IPS-15b (cell line): ENCODE measurements at regions not wholly inside any gene's neighbourhood (a gene's known extent, or its start where the extent isn't known, plus 50 kb on each side); places are given as distances from the start of the nearest gene placed in this dataset.

Source experiments
- H3K27me3 ChIP-seq: one replicate; pipeline ENCODE4 v1.6.1; 2013; ENCODE audit warnings: low read length; ENCODE audit not compliant: control insufficient read depth, insufficient read depth
- H3K36me3 ChIP-seq: one replicate; pipeline ENCODE4 v1.6.1; 2013; ENCODE audit warnings: low read length; ENCODE audit not compliant: control insufficient read depth, insufficient read depth
- H3K4me1 ChIP-seq: one replicate; pipeline ENCODE4 v1.6.1; 2013; ENCODE audit warnings: mild to moderate bottlenecking, low read length; ENCODE audit not compliant: control insufficient read depth, insufficient read depth
- H3K4me3 ChIP-seq: one replicate; pipeline ENCODE4 v1.5.1; 2013; ENCODE audit warnings: low read depth, low read length
- H3K9ac ChIP-seq: one replicate; pipeline ENCODE4 v1.6.1; 2013; ENCODE audit warnings: low read depth, mild to moderate bottlenecking, low read length
- H3K9me3 ChIP-seq: one replicate; pipeline ENCODE4 v1.6.1; 2013; ENCODE audit warnings: mild to moderate bottlenecking, low read length; ENCODE audit not compliant: control insufficient read depth, insufficient read depth

GRCh38 chr2:217444932-217445331 is 557.9 kb downstream of the TNS1 start:
- H3K9me3 ChIP-seq: no peaks in the 10 kb centered on the region
- no peak overlapping the region for H3K4me3 ChIP-seq
- H3K36me3 ChIP-seq: no peaks in the 10 kb centered on the region
- H3K4me1 ChIP-seq: no peaks in the 10 kb centered on the region
- H3K9ac ChIP-seq: no peak overlapping the region
- H3K27me3 ChIP-seq: no peaks in the 10 kb centered on the region

DNA sequence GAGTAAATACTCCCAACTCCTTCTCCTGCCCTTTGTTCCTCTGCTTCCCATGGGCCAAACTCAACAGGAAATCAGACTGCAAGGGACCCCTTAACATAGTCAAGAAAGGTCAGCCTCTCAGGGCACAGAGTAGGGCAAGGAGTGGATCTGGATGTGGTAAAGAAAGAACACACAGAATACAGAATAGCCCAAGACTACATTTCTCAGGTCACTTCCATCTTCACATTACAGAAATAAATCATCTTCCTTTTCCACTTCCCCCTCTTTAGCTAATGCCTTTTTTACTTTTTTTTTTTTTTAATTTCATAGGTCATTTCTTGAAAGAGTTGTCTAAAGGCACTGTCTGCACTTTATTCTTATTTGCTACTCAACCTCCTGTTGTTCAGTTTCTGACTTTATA is 558.3 kb downstream of the TNS1 start:
- Histone ChIP-seq H3K9ac (no peak overlapping the region), H3K4me3 (no peak overlapping the region), H3K9me3 (no peaks in the 10 kb centered on the region), H3K36me3 (no peaks in the 10 kb centered on the region), H3K27me3 (no peaks in the 10 kb centered on the region), H3K4me1 (no peaks in the 10 kb centered on the region)

DNA sequence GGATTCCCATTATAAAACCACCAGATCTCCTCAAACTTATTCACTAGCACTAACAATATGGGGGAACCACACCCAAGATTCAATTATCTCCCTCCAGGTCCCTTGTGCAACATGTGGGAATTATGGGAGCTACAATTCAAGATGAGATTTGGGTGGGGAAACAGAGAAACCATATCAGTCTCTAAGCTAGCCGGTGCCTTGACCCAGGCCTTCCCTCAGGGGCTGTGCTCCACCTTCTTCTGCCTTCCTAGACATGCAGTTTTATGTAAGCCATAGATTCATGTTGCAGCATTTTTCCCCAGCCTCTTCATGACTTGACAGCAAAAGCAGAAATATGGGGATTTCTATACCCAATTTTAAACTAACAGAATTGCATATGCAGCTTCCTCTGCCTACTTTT is 559.2 kb downstream of the TNS1 start:
- H3K9ac ChIP-seq: no peak overlapping the region
- no peak overlapping the region for H3K4me3 ChIP-seq
- no peaks in the 10 kb centered on the region for H3K9me3 ChIP-seq
- H3K4me1 ChIP-seq: no peaks in the 10 kb centered on the region
- no peaks in the 10 kb centered on the region for H3K27me3 ChIP-seq
- H3K36me3 ChIP-seq: no peaks in the 10 kb centered on the region

- Histone ChIP-seq H3K36me3 (no peaks in the 10 kb centered on the region), H3K4me3 (no peak overlapping the region), H3K4me1 (no peaks in the 10 kb centered on the region), H3K9ac (no peak overlapping the region), H3K9me3 (no peaks in the 10 kb centered on the region), H3K27me3 (no peaks in the 10 kb centered on the region)
These were observed 562.8 kb downstream of the TNS1 start for GRCh38 chr2:217440000-217440399.

DNA sequence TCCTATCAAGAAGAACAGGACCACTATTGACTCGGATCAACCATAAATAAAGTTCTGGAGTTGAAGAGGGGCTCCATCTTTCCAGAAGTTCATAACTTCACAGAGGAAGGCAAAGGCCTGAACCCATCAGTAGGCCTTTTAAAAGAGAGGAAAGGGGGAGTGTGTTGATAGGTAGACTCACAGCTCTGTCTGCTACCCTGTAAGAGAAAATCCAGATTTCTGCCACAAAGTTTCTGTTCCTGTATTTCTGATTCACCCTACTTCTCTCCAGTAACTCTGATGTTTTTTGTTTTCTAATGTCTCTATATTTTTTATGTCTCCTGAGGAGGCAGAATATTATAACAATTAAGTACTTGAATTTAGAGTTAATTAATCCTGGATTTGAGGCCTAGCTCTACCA is 564.0 kb downstream of the TNS1 start:
- Histone ChIP-seq H3K4me1 (peaks cover 5% of the 10 kb centered on the region), H3K36me3 (no peaks in the 10 kb centered on the region), H3K27me3 (no peaks in the 10 kb centered on the region), H3K9ac (no peak overlapping the region), H3K9me3 (no peaks in the 10 kb centered on the region), H3K4me3 (no peak overlapping the region)

- no peak overlapping the region for H3K9ac ChIP-seq
- H3K27me3 ChIP-seq: no peaks in the 10 kb centered on the region
- no peak overlapping the region for H3K4me3 ChIP-seq
- H3K9me3 ChIP-seq: no peaks in the 10 kb centered on the region
- H3K36me3 ChIP-seq: no peaks in the 10 kb centered on the region
- H3K4me1 ChIP-seq: peaks cover 6% of the 10 kb centered on the region
These were observed 564.7 kb downstream of the TNS1 start for GRCh38 chr2:217438136-217438535.

GRCh38 chr2:217437290-217437870 is 565.4 kb downstream of the TNS1 start:
- no peaks in the 10 kb centered on the region for H3K36me3 ChIP-seq
- no peaks in the 10 kb centered on the region for H3K9me3 ChIP-seq
- H3K4me1 ChIP-seq: peaks cover 6% of the 10 kb centered on the region
- H3K4me3 ChIP-seq: no peak overlapping the region
- H3K9ac ChIP-seq: no peak overlapping the region
- no peaks in the 10 kb centered on the region for H3K27me3 ChIP-seq

GRCh38 chr2:217436386-217436785 is 566.4 kb downstream of the TNS1 start:
- Histone ChIP-seq H3K36me3 (no peaks in the 10 kb centered on the region), H3K9me3 (no peaks in the 10 kb centered on the region), H3K4me3 (no peak overlapping the region), H3K4me1 (peaks cover 6% of the 10 kb centered on the region), H3K9ac (no peak overlapping the region), H3K27me3 (no peaks in the 10 kb centered on the region)

GRCh38 chr2:217434180-217434975 is 568.4 kb downstream of the TNS1 start:
- Histone ChIP-seq H3K4me1 (peaks cover 6% of the 10 kb centered on the region), H3K4me3 (no peak overlapping the region), H3K9ac (no peak overlapping the region), H3K27me3 (no peaks in the 10 kb centered on the region), H3K9me3 (no peaks in the 10 kb centered on the region), H3K36me3 (no peaks in the 10 kb centered on the region)

DNA sequence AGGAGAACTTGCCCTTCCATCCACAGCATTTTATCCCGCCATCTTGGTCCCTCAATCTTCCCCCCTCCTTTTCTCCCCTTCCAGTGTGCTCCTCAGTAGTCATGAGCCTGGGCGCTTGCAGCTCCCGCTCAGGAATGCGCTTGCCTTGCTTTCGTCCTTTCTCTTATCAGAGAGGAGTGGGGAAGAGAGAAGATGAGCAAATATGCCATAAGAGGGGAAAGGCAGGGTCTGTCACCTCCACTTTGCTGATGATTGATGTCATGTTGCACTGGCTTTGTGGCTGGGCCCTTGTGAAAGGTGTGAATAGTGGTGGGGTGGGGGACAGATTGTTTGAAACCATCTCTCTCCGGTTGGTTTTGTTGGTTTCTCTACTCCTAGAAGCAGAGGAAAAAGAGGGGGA is 569.3 kb downstream of the TNS1 start:
- Histone ChIP-seq H3K9me3 (no peaks in the 10 kb centered on the region), H3K4me3 (no peak overlapping the region), H3K9ac (no peak overlapping the region), H3K4me1 (peaks cover 6% of the 10 kb centered on the region), H3K36me3 (no peaks in the 10 kb centered on the region), H3K27me3 (no peaks in the 10 kb centered on the region)

DNA sequence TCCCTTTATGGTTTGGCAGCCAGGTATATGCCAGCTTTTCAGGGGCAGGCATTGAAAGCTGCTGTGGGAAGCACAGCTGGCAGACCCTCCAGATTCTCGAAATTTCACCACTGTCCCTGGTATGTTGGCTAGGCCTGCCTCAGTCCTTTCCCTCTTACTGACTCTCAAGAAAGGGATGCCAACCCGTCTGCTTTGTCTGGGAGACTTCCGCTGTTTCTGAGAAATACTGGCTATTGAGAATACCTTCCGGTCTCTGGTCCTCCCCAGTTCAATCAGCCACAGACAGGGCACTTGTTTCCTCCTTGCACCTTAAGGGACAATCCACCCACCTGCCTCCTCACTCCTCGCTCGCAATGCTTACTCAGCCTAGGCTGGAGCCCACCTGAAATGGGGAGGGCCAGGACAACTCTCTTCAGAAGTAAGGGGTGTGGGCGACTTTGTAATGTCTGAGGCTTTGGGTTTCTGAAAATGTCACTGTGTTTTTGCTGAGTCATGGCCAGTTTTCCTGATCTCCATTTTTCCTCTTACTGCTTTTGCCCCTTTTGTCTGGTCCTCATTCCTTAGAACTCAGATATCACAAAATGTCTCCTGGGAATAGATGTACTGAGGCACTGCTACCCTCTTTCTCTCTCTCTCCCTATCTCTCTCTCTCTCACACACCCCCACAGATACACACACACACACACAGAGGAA is 571.1 kb downstream of the TNS1 start:
- H3K4me3 ChIP-seq: no peak overlapping the region
- H3K9me3 ChIP-seq: no peaks in the 10 kb centered on the region
- H3K27me3 ChIP-seq: no peaks in the 10 kb centered on the region
- H3K9ac ChIP-seq: no peak overlapping the region
- H3K36me3 ChIP-seq: no peaks in the 10 kb centered on the region
- peaks cover 6% of the 10 kb centered on the region for H3K4me1 ChIP-seq
